HEK293T (cell line): ENCODE measurements at regions not wholly inside any gene's neighbourhood (a gene's known extent, or its start where the extent isn't known, plus 50 kb on each side); places are given as distances from the start of the nearest gene placed in this dataset.

Source experiments
- ARNT ChIP-seq: fragments of 450-650 bp; IDR thresholded peaks from 2 replicates; pipeline ENCODE4 v1.6.1; 2017; ENCODE audit warnings: mild to moderate bottlenecking
- NFRKB ChIP-seq: fragments of 450-650 bp; IDR thresholded peaks from 2 replicates; pipeline ENCODE4 v1.6.1; 2016; ENCODE audit warnings: mild to moderate bottlenecking, moderate library complexity
- SP1 ChIP-seq: fragments of 450-650 bp; IDR thresholded peaks from 2 replicates; pipeline ENCODE4 v1.6.1; 2017
- SUZ12 ChIP-seq: fragments of 450-650 bp; IDR thresholded peaks from 2 replicates; pipeline ENCODE4 v1.6.1; 2016; ENCODE audit warnings: mild to moderate bottlenecking
- TARDBP ChIP-seq: fragments of 450-650 bp; IDR thresholded peaks from 2 replicates; pipeline ENCODE4 v1.6.1; 2016
- ZNF384 ChIP-seq: fragments of 450-650 bp; IDR thresholded peaks from 2 replicates; pipeline ENCODE4 v1.6.1; 2016

- no peak for TF ChIP-seq SUZ12
- no peak for TF ChIP-seq ZNF384
- no peak for TF ChIP-seq SP1
- no peak for TF ChIP-seq ARNT
- TF ChIP-seq TARDBP, result no peak
- no peak for TF ChIP-seq NFRKB
These were observed 2143.9 kb downstream of the MRPL39 start for GRCh38 chr21:23463365-23463764.
